ENCODE measurements at regions not wholly inside any gene's neighbourhood (a gene's known extent, or its start where the extent isn't known, plus 50 kb on each side); places are given as distances from the start of the nearest gene placed in this dataset.
"Not testable (repeated sequence)": the region's sequence is repeated elsewhere in the genome, so short reads cannot be mapped to it uniquely, and the experiment has no call there.

- H3K36me3 ChIP-seq; H3K4me3 ChIP-seq; H3K27me3 ChIP-seq (replicated peaks); H3K9me3 ChIP-seq (replicated peaks); H3K27ac ChIP-seq: not testable (repeated sequence)
- peaks cover 16% of the 10 kb centered on the region for H3K4me1 ChIP-seq (replicated peaks)
- peak in 1 of 2 experiments; percentile 32 for DNase-seq (ENCODE audit: low read depth in 1 of 2, low spot score in 2 of 2)
These were observed 145.0 kb downstream of the CCDC74A start for GRCh38 chr2:131672471-131673399.

GRCh38 chr2:131673400-131674173 is 145.9 kb downstream of the CCDC74A start:
- H3K9me3 ChIP-seq (replicated peaks) = no peaks in the 10 kb centered on the region
- H3K4me3 ChIP-seq = no peak overlapping the region
- DNase-seq (ENCODE audit: low read depth in 1 of 2, low spot score in 2 of 2) = peak; percentile 54 to 74
- H3K27me3 ChIP-seq (replicated peaks) = no peaks in the 10 kb centered on the region; the same call in 1 of the 2 replicates
- H3K36me3 ChIP-seq = no peaks in the 10 kb centered on the region
- peaks cover 16% of the 10 kb centered on the region for H3K4me1 ChIP-seq (replicated peaks)
- no peak overlapping the region for H3K27ac ChIP-seq

- Histone ChIP-seq H3K4me1 (replicated peaks) (peaks cover 16% of the 10 kb centered on the region), H3K9me3 (replicated peaks) (no peaks in the 10 kb centered on the region), H3K36me3 (no peaks in the 10 kb centered on the region), H3K27ac (no peak overlapping the region), H3K27me3 (replicated peaks) (no peaks in the 10 kb centered on the region; the same call in 1 of the 2 replicates), H3K4me3 (no peak overlapping the region)
- DNase-seq (ENCODE audit: low read depth in 1 of 2, low spot score in 2 of 2) = no peak
These were observed 146.5 kb downstream of the CCDC74A start for GRCh38 chr2:131674174-131674507.

GRCh38 chr2:131681611-131682121 is 154.0 kb downstream of the CCDC74A start:
- Histone ChIP-seq H3K27ac (peak overlapping the region; percentile 80), H3K4me1 (replicated peaks) (peaks cover 23% of the 10 kb centered on the region), H3K4me3 (peak overlapping the region; percentile 46)
- peak in 1 of 2 experiments; percentile 19 for DNase-seq (ENCODE audit: low read depth in 1 of 2, low spot score in 2 of 2)
- H3K9me3 ChIP-seq (replicated peaks); H3K27me3 ChIP-seq (replicated peaks); H3K36me3 ChIP-seq: not testable (repeated sequence)

- DNase-seq (ENCODE audit: low read depth in 1 of 2, low spot score in 2 of 2) = peak; percentile 88 to 93
- peak overlapping the region; percentile 80 for H3K27ac ChIP-seq
- H3K4me3 ChIP-seq = peak overlapping the region; percentile 46
- H3K36me3 ChIP-seq = no peaks in the 10 kb centered on the region; the same call in 1 of the 2 replicates
- no peaks in the 10 kb centered on the region for H3K9me3 ChIP-seq (replicated peaks)
- H3K27me3 ChIP-seq (replicated peaks) = no peaks in the 10 kb centered on the region
- H3K4me1 ChIP-seq (replicated peaks) = peaks cover 29% of the 10 kb centered on the region
These were observed 154.6 kb downstream of the CCDC74A start for GRCh38 chr2:131682122-131682944.

GRCh38 chr2:131682945-131683330 is 155.2 kb downstream of the CCDC74A start:
- H3K36me3 ChIP-seq; H3K27me3 ChIP-seq (replicated peaks); H3K9me3 ChIP-seq (replicated peaks): not testable (repeated sequence)
- DNase-seq (ENCODE audit: low read depth in 1 of 2, low spot score in 2 of 2) = peak; percentile 64 to 69
- Histone ChIP-seq H3K4me3 (peak overlapping the region; percentile 46), H3K4me1 (replicated peaks) (peaks cover 31% of the 10 kb centered on the region), H3K27ac (peak overlapping the region; percentile 80)

GRCh38 chr2:131684631-131685316 is 157.1 kb downstream of the CCDC74A start:
- not testable (repeated sequence) for H3K4me3 ChIP-seq; H3K9me3 ChIP-seq (replicated peaks); H3K36me3 ChIP-seq; H3K27me3 ChIP-seq (replicated peaks)
- peak in 1 of 2 experiments; percentile 89 for DNase-seq (ENCODE audit: low read depth in 1 of 2, low spot score in 2 of 2)
- peaks cover 31% of the 10 kb centered on the region for H3K4me1 ChIP-seq (replicated peaks)
- H3K27ac ChIP-seq = peak overlapping the region; percentile 72

GRCh38 chr2:131686164-131686893 is 158.6 kb downstream of the CCDC74A start:
- H3K27me3 ChIP-seq (replicated peaks); H3K9me3 ChIP-seq (replicated peaks); H3K4me3 ChIP-seq: not testable (repeated sequence)
- Histone ChIP-seq H3K36me3 (peaks cover 17% of the 10 kb centered on the region), H3K27ac (peak overlapping the region; percentile 58), H3K4me1 (replicated peaks) (peaks cover 31% of the 10 kb centered on the region)
- peak in 1 of 2 experiments; percentile 41 for DNase-seq (ENCODE audit: low read depth in 1 of 2, low spot score in 2 of 2)

- DNase-seq (ENCODE audit: low read depth in 1 of 2, low spot score in 2 of 2) = peak in 1 of 2 experiments; percentile 46
- not testable (repeated sequence) for H3K4me3 ChIP-seq; H3K27me3 ChIP-seq (replicated peaks); H3K9me3 ChIP-seq (replicated peaks)
- H3K4me1 ChIP-seq (replicated peaks) = peaks cover 29% of the 10 kb centered on the region
- peaks cover 17% of the 10 kb centered on the region for H3K36me3 ChIP-seq
- H3K27ac ChIP-seq = peak overlapping the region; percentile 31
These were observed 159.2 kb downstream of the CCDC74A start for GRCh38 chr2:131686894-131687238.

GRCh38 chr2:131689066-131689465 is 161.4 kb downstream of the CCDC74A start:
- H3K27ac ChIP-seq; H3K9me3 ChIP-seq (replicated peaks); DNase-seq (ENCODE audit: low read depth in 1 of 2, low spot score in 2 of 2); H3K27me3 ChIP-seq (replicated peaks); H3K4me3 ChIP-seq: not testable (repeated sequence)
- Histone ChIP-seq H3K4me1 (replicated peaks) (peaks cover 26% of the 10 kb centered on the region), H3K36me3 (peaks cover 17% of the 10 kb centered on the region)

- not testable (repeated sequence) for H3K36me3 ChIP-seq; H3K4me1 ChIP-seq (replicated peaks); H3K27me3 ChIP-seq (replicated peaks); DNase-seq (ENCODE audit: low read depth in 1 of 2, low spot score in 2 of 2); H3K4me3 ChIP-seq; H3K27ac ChIP-seq; H3K9me3 ChIP-seq (replicated peaks)
These were observed 183.6 kb downstream of the CCDC74A start for GRCh38 chr2:131711268-131711667.

- H3K27ac ChIP-seq; H3K27me3 ChIP-seq (replicated peaks); H3K4me1 ChIP-seq (replicated peaks); H3K36me3 ChIP-seq; DNase-seq (ENCODE audit: low read depth in 1 of 2, low spot score in 2 of 2); H3K9me3 ChIP-seq (replicated peaks); H3K4me3 ChIP-seq: not testable (repeated sequence)
These were observed 190.2 kb downstream of the CCDC74A start for GRCh38 chr2:131717907-131718306.
